GM23248 (cell line): ENCODE measurements at regions not wholly inside any gene's neighbourhood (a gene's known extent, or its start where the extent isn't known, plus 50 kb on each side); places are given as distances from the start of the nearest gene placed in this dataset.
"Not testable (repeated sequence)": the region's sequence is repeated elsewhere in the genome, so short reads cannot be mapped to it uniquely, and the experiment has no call there.

Experiments used
- DNase-seq: peaks from one replicate; pipeline ENCODE4 v3.0.0-alpha.2; 2015
- H2AFZ ChIP-seq: fragments of 200-600 bp; sonication (generic); 2 replicates; pipeline ENCODE4 v1.6.1; 2016; ENCODE audit warnings: antibody characterized with exemption
- H3F3A ChIP-seq: fragments of 200-600 bp; sonication (generic); 2 replicates; pipeline ENCODE4 v1.6.1; 2016; ENCODE audit warnings: mild to moderate bottlenecking, antibody characterized with exemption, mixed run types; ENCODE audit not compliant: insufficient read depth
- H3K27ac ChIP-seq: fragments of 200-600 bp; sonication (generic); 2 replicates; pipeline ENCODE4 v1.5.1; 2016; ENCODE audit warnings: mild to moderate bottlenecking
- H3K27me3 ChIP-seq: fragments of 200-600 bp; sonication (generic); replicated peaks from 2 replicates; pipeline ENCODE4 v1.6.1; 2016; ENCODE audit warnings: mild to moderate bottlenecking; ENCODE audit not compliant: insufficient read depth
- H3K36me3 ChIP-seq: fragments of 200-600 bp; sonication (generic); 2 replicates; pipeline ENCODE4 v1.6.1; 2016; ENCODE audit warnings: low read depth, mild to moderate bottlenecking
- H3K4me1 ChIP-seq: fragments of 200-600 bp; sonication (generic); 2 replicates; pipeline ENCODE4 v1.6.1; 2016; ENCODE audit warnings: mild to moderate bottlenecking; ENCODE audit not compliant: insufficient read depth
- H3K4me2 ChIP-seq: fragments of 200-600 bp; sonication (generic); one replicate; pipeline ENCODE4 v1.6.1; 2016; ENCODE audit warnings: mild to moderate bottlenecking; ENCODE audit not compliant: unreplicated experiment
- H3K4me3 ChIP-seq: fragments of 200-600 bp; sonication (generic); 2 replicates; pipeline ENCODE4 v1.5.1; 2016; ENCODE audit warnings: mild to moderate bottlenecking
- H3K79me2 ChIP-seq: fragments of 200-600 bp; sonication (generic); 2 replicates; pipeline ENCODE4 v1.6.1; 2016; ENCODE audit warnings: mild to moderate bottlenecking; ENCODE audit not compliant: insufficient read depth
- H3K9ac ChIP-seq: fragments of 200-600 bp; sonication (generic); 2 replicates; pipeline ENCODE4 v1.6.1; 2016; ENCODE audit warnings: mild to moderate bottlenecking
- H3K9me2 ChIP-seq: fragments of 200-600 bp; sonication (generic); 2 replicates; pipeline ENCODE4 v1.6.1; 2016; ENCODE audit warnings: mixed run types, mild to moderate bottlenecking, moderate library complexity; ENCODE audit not compliant: insufficient read depth
- H3K9me3 ChIP-seq: fragments of 200-600 bp; sonication (generic); one replicate; pipeline ENCODE4 v1.6.1; 2017; ENCODE audit warnings: low read depth
- H4K20me1 ChIP-seq: fragments of 200-600 bp; sonication (generic); 2 replicates; pipeline ENCODE4 v1.6.0; 2016; ENCODE audit not compliant: insufficient read depth
- EZH2 ChIP-seq: fragments of 200-600 bp; sonication (generic); IDR thresholded peaks from 2 replicates; pipeline ENCODE4 v1.6.1; 2018; ENCODE audit warnings: antibody characterized with exemption, mild to moderate bottlenecking; ENCODE audit not compliant: insufficient read depth, poor library complexity, severe bottlenecking
- EZH2phosphoT487 ChIP-seq: fragments of 200-600 bp; sonication (generic); IDR thresholded peaks from 2 replicates; pipeline ENCODE4 v1.6.1; 2018; ENCODE audit warnings: antibody characterized with exemption, moderate library complexity, mild to moderate bottlenecking, low read depth; ENCODE audit not compliant: insufficient read depth
- WGBS, 2 experiments: methylation state at CpG; one replicate each; pipeline ENCODE4 v1.1.6; 2015 to 2017; ENCODE audit warnings: low lambda C conversion rate in 2 of 2, low coverage in 1 of 2; ENCODE audit errors: missing lambda C conversion rate in 2 of 2; 5-methylcytosine and 5-hydroxymethylcytosine counted together
- in situ Hi-C: fragments of 300-500 bp; cut with MboI; formaldehyde crosslinking; loops from 2 replicates; pipeline ENCODE4 v1.15.0; 2020

DNA sequence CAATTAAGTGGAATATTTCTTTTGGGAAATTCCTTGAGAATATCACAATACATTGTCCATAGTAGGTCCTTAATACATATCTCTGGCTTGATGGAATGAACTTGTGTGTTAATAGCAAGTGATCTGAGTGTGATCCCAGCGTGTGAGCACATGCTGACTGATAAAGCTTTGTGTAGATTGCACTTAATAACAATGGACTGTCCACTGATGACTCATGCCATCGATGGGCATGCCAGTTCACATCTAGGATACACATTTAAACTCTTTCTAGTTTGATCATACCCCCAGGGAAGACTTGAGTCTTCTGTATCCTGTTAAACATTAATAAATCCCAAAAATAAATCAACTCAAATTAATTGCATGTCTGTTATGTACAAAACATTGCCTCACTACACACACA lies 454.3 kb upstream of the SPTLC3 start:
- Histone ChIP-seq H3K36me3 (no peaks in the 10 kb centered on the region), H3K4me3 (no peak overlapping the region), H2AFZ (no peak overlapping the region), H3K27ac (no peak overlapping the region), H3K4me2 (no peak overlapping the region), H3K79me2 (no peaks in the 10 kb centered on the region), H3K9ac (no peak overlapping the region), H4K20me1 (no peaks in the 10 kb centered on the region), H3F3A (no peaks in the 10 kb centered on the region), H3K27me3 (no peaks in the 10 kb centered on the region), H3K9me2 (no peaks in the 10 kb centered on the region), H3K9me3 (no peaks in the 10 kb centered on the region), H3K4me1 (no peaks in the 10 kb centered on the region)
- WGBS, 2 experiments, result 0 to 3% methylated on average over 2 of the region's 2 CpGs
- TF ChIP-seq EZH2phosphoT487 (no peak), EZH2 (no peak)
- DNase-seq, result no peak
- in situ Hi-C loops, result no loop called here

DNA sequence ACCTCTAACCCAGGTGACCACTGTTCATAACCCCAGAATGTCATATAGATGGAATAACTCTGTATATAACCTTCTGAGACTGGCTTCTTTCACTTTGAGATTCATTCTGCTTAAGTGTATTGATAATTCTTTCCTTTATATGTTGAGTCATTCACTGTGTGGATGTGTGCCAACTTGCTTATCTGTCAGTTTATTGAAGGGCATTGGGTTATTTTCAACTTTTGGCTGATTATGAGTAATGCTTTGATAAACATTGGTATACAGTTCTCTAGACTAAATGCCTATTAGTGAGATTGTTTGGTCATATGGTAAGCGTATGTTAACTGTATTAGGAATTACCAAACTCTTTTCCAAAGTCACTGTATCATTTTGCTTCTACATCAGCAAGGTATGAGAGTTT lies 453.4 kb upstream of the SPTLC3 start:
- no peak for DNase-seq
- no peaks in the 10 kb centered on the region for H3F3A ChIP-seq
- H2AFZ ChIP-seq, result no peak overlapping the region
- H3K4me3 ChIP-seq, result no peak overlapping the region
- no peaks in the 10 kb centered on the region for H3K79me2 ChIP-seq
- WGBS, 2 experiments, result 19 to 27% methylated on average over 1 of the region's 1 CpG
- H3K27ac ChIP-seq, result no peak overlapping the region
- no peaks in the 10 kb centered on the region for H3K27me3 ChIP-seq
- no peaks in the 10 kb centered on the region for H3K9me3 ChIP-seq
- TF ChIP-seq EZH2 (no peak), EZH2phosphoT487 (no peak)
- H3K36me3 ChIP-seq, result no peaks in the 10 kb centered on the region
- no peaks in the 10 kb centered on the region for H3K9me2 ChIP-seq
- no peaks in the 10 kb centered on the region for H4K20me1 ChIP-seq
- in situ Hi-C loops, result no loop called here
- no peak overlapping the region for H3K9ac ChIP-seq
- H3K4me1 ChIP-seq, result no peaks in the 10 kb centered on the region
- H3K4me2 ChIP-seq, result no peak overlapping the region

DNA sequence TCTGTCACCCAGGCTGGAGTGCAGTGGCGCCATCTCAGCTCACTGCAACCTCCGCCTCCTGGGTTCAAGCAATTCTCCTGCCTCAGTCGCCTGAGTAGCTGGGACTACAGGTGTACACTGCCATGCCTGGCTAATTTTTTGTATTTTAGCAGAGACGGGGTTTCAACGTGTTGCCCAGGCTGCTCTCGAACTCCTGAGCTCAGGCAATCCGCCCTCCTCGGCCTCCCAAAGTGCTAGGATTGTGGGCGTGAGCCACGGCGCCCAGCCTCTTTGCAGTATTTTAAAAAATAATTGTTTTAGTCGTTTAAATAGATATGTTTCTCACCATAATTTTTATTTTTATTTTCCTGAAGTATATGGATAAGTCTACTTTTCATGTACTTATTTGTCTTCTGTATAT lies 452.9 kb upstream of the SPTLC3 start:
- H3K4me3 ChIP-seq, DNase-seq, H3K36me3 ChIP-seq, H4K20me1 ChIP-seq, H3K27ac ChIP-seq, H3K9me3 ChIP-seq, H3K27me3 ChIP-seq, H3K9ac ChIP-seq, H3K9me2 ChIP-seq, H3K4me1 ChIP-seq, H3F3A ChIP-seq, H3K79me2 ChIP-seq, in situ Hi-C loops, H3K4me2 ChIP-seq, H2AFZ ChIP-seq: not testable (repeated sequence)
- WGBS, 2 experiments, result 28 to 35% methylated on average over 12 of the region's 12 CpGs

DNA sequence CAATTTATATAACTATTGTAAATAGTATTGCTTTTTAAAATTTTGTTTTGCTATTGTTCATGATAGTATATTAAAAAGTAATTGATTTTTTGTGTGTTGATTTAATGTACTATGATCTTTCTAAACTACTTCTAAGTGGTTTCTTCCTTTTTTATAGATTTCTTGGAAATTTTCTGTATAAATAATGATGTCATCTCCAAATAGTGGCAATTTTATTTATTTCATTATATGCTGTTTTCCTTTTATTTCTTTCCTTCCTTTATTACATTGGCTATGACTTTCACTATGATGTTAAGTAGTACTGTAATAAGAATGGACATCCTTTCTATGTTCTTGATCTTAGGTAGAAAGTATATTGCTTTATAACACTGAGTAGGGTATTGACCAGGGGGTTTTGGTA lies 451.5 kb upstream of the SPTLC3 start:
- Histone ChIP-seq H3K9me2 (no peaks in the 10 kb centered on the region), H3F3A (no peaks in the 10 kb centered on the region), H3K4me1 (no peaks in the 10 kb centered on the region), H3K79me2 (no peaks in the 10 kb centered on the region), H4K20me1 (no peaks in the 10 kb centered on the region), H3K9ac (no peak overlapping the region), H3K27me3 (no peaks in the 10 kb centered on the region), H3K27ac (no peak overlapping the region), H3K36me3 (no peaks in the 10 kb centered on the region), H3K4me2 (no peak overlapping the region), H3K9me3 (no peaks in the 10 kb centered on the region), H2AFZ (no peak overlapping the region), H3K4me3 (no peak overlapping the region)
- no peak for DNase-seq
- in situ Hi-C loops, result no loop called here
- TF ChIP-seq EZH2 (no peak), EZH2phosphoT487 (no peak)

DNA sequence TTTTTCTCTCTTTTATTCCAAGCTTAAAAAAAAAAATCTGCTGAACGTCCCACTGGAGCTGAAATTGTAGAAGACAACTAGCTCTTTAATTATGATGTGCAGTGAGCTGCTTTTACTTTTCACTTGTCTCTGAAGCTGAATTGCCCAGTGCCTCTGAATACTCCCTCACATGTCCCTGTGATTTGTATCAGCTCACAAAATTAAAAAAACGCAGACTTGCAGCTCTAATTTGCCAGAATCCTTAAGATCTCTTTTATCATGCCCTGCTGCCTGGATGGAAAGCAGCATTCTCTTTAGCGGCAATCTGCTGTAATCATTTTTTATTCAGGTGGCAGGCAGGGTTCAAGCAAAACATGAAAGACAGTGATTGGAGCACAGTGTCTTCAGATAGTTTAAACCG lies 443.8 kb upstream of the SPTLC3 start:
- H3K36me3 ChIP-seq, result no peaks in the 10 kb centered on the region
- H3K79me2 ChIP-seq, result no peaks in the 10 kb centered on the region
- H4K20me1 ChIP-seq, result no peaks in the 10 kb centered on the region
- in situ Hi-C loops, result no loop called here
- no peak overlapping the region for H3K27ac ChIP-seq
- no peaks in the 10 kb centered on the region for H3F3A ChIP-seq
- no peak overlapping the region for H2AFZ ChIP-seq
- DNase-seq, result no peak
- H3K9ac ChIP-seq, result no peak overlapping the region
- H3K4me2 ChIP-seq, result no peak overlapping the region
- H3K27me3 ChIP-seq, result no peaks in the 10 kb centered on the region
- no peaks in the 10 kb centered on the region for H3K9me2 ChIP-seq
- H3K4me3 ChIP-seq, result no peak overlapping the region
- 15% methylated on average over 4 of the region's 4 CpGs for WGBS, 2 experiments
- no peaks in the 10 kb centered on the region for H3K4me1 ChIP-seq
- no peaks in the 10 kb centered on the region for H3K9me3 ChIP-seq
- TF ChIP-seq EZH2phosphoT487, result no peak
- TF ChIP-seq EZH2, result no peak
